ENCODE measurements at regions not wholly inside any gene's neighbourhood (a gene's known extent, or its start where the extent isn't known, plus 50 kb on each side); places are given as distances from the start of the nearest gene placed in this dataset.
"Not testable (repeated sequence)": the region's sequence is repeated elsewhere in the genome, so short reads cannot be mapped to it uniquely, and the experiment has no call there.

- Histone ChIP-seq H3K36me3 (no peaks in the 10 kb centered on the region), H3K4me1 (no peaks in the 10 kb centered on the region), H3K4me3 (no peak overlapping the region), H3K27ac (no peak overlapping the region), H3K9me3 (no peaks in the 10 kb centered on the region), H3K27me3 (no peaks in the 10 kb centered on the region)
- TF ChIP-seq POLR2A (IDR thresholded peaks at IDR 0.05) (no peak), CTCF (IDR thresholded peaks at IDR 0.05) (no peak)
- DNase-seq = no peak
Measured at GRCh38 chr11:71089571-71089970, 162.8 kb downstream of the SHANK2 start.

- not testable (repeated sequence) for H3K27ac ChIP-seq, H3K27me3 ChIP-seq, H3K36me3 ChIP-seq, H3K9me3 ChIP-seq, DNase-seq, H3K4me3 ChIP-seq, H3K4me1 ChIP-seq
Measured at GRCh38 chr11:71088314-71089215, 163.8 kb downstream of the SHANK2 start.

GRCh38 chr11:71086687-71087258 lies 165.6 kb downstream of the SHANK2 start:
- no peaks in the 10 kb centered on the region for H3K9me3 ChIP-seq
- no peaks in the 10 kb centered on the region for H3K4me1 ChIP-seq
- no peaks in the 10 kb centered on the region for H3K27me3 ChIP-seq
- H3K4me3 ChIP-seq = no peak overlapping the region
- no peaks in the 10 kb centered on the region for H3K36me3 ChIP-seq
- DNase-seq = peak in 2 of 3 donors; percentile 48 to 61
- H3K27ac ChIP-seq = no peak overlapping the region
- TF ChIP-seq POLR2A (IDR thresholded peaks at IDR 0.05) (no peak), CTCF (IDR thresholded peaks at IDR 0.05) (peak in 4 of 6 experiments; percentile 20 to 45 (median 38))

- Histone ChIP-seq H3K27ac (no peak overlapping the region), H3K27me3 (no peaks in the 10 kb centered on the region), H3K4me1 (no peaks in the 10 kb centered on the region), H3K9me3 (no peaks in the 10 kb centered on the region), H3K4me3 (no peak overlapping the region), H3K36me3 (no peaks in the 10 kb centered on the region)
- DNase-seq = no peak
- TF ChIP-seq CTCF (IDR thresholded peaks at IDR 0.05) (no peak), POLR2A (IDR thresholded peaks at IDR 0.05) (no peak)
Measured at GRCh38 chr11:71084306-71085012, 167.9 kb downstream of the SHANK2 start.

- no peaks in the 10 kb centered on the region for H3K36me3 ChIP-seq
- no peaks in the 10 kb centered on the region for H3K9me3 ChIP-seq
- H3K4me1 ChIP-seq = no peaks in the 10 kb centered on the region
- no peak for DNase-seq
- H3K27me3 ChIP-seq = no peaks in the 10 kb centered on the region
- H3K27ac ChIP-seq = no peak overlapping the region
- no peak for TF ChIP-seq POLR2A (IDR thresholded peaks at IDR 0.05)
- TF ChIP-seq CTCF (IDR thresholded peaks at IDR 0.05) = no peak
- H3K4me3 ChIP-seq = no peak overlapping the region
Measured at GRCh38 chr11:71083105-71083504, 169.3 kb downstream of the SHANK2 start.

GRCh38 chr11:71082454-71082853 lies 169.9 kb downstream of the SHANK2 start:
- Histone ChIP-seq H3K4me3 (no peak overlapping the region), H3K27ac (no peak overlapping the region), H3K36me3 (no peaks in the 10 kb centered on the region), H3K9me3 (no peaks in the 10 kb centered on the region), H3K27me3 (no peaks in the 10 kb centered on the region), H3K4me1 (no peaks in the 10 kb centered on the region)
- no peak for DNase-seq
- TF ChIP-seq CTCF (IDR thresholded peaks at IDR 0.05) (no peak), POLR2A (IDR thresholded peaks at IDR 0.05) (no peak)
